Transverse colon (tissue), 4 donors: ENCODE measurements at regions not wholly inside any gene's neighbourhood (a gene's known extent, or its start where the extent isn't known, plus 50 kb on each side); places are given as distances from the start of the nearest gene placed in this dataset.

ENCODE experiments used
- POLR2AphosphoS5 ChIP-seq, 3 donors: sonication (generic); formaldehyde crosslinking; IDR thresholded peaks; one replicate each; pipeline ENCODE4 v1.6.1; 2016; ENCODE audit warnings: antibody characterized with exemption in 3 of 3
- TF ChIP-seq, protein P1 (sequence below), 5 experiments: fragments of 200-600 bp in 3 of 5; fragments of 450-650 bp in 2 of 5; sonication (generic) in 3 of 5; IDR thresholded peaks; 1 replicate in 2 of 5; 2 replicates in 3 of 5; pipeline ENCODE4 v1.5.1; 2016 to 2017; ENCODE audit warnings: antibody characterized with exemption in 5 of 5, inconsistent platforms in 3 of 5, mild to moderate bottlenecking in 2 of 5, moderate library complexity in 1 of 5

DNA sequence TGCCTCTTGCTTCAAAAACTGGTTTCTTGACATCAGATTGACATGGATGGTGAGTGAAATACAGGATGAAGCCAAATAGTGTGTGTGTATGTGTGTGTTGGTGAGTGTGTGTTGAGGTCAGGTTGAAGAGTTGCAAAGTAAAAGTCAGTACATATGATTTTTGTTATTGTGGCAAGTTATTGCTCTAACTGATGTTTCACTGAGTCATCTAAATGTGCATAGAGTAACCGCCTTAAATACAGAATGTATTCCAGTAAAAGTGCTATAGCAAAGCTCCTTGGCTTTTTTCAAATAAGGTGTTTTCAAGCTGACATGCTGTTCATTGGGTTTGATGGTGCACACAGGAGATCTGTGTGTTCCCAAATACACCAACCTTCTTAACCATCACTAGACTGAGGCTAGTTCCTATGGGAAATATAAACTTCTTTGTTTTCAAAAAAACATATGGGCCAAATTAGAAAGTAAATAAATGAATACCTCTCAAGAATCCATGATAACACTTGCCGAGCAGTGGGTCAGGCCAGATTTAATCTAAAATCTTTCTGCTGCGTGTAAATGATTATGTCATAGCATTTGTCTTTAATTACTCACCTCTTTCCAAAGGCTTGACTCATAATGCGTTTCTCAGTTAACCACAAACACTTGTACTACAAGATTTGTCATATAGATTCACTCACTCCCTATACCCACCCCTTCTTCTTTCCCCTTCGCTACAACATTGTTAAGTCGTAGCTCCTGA is 151.1 kb downstream of the LYPLAL1 start:
- no peak for TF ChIP-seq POLR2AphosphoS5 (IDR thresholded peaks at IDR 0.05)
- TF ChIP-seq, protein P1, sequence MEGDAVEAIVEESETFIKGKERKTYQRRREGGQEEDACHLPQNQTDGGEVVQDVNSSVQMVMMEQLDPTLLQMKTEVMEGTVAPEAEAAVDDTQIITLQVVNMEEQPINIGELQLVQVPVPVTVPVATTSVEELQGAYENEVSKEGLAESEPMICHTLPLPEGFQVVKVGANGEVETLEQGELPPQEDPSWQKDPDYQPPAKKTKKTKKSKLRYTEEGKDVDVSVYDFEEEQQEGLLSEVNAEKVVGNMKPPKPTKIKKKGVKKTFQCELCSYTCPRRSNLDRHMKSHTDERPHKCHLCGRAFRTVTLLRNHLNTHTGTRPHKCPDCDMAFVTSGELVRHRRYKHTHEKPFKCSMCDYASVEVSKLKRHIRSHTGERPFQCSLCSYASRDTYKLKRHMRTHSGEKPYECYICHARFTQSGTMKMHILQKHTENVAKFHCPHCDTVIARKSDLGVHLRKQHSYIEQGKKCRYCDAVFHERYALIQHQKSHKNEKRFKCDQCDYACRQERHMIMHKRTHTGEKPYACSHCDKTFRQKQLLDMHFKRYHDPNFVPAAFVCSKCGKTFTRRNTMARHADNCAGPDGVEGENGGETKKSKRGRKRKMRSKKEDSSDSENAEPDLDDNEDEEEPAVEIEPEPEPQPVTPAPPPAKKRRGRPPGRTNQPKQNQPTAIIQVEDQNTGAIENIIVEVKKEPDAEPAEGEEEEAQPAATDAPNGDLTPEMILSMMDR (IDR thresholded peaks at IDR 0.05): no peak
